GM12891 (cell line): ENCODE measurements at regions not wholly inside any gene's neighbourhood (a gene's known extent, or its start where the extent isn't known, plus 50 kb on each side); places are given as distances from the start of the nearest gene placed in this dataset.

Experiments used
- PAX5 ChIP-seq: IDR thresholded peaks from 2 replicates; pipeline ENCODE4 v1.6.1; 2011; ENCODE audit warnings: low read length, moderate library complexity, mild to moderate bottlenecking; ENCODE audit not compliant: insufficient read depth, severe bottlenecking
- POLR2A ChIP-seq: IDR thresholded peaks from 2 replicates; pipeline ENCODE4 v1.6.1; 2011; ENCODE audit warnings: low read depth, low read length, control low read depth
- POLR2AphosphoS5 ChIP-seq: IDR thresholded peaks from 2 replicates; pipeline ENCODE4 v1.6.1; 2011; ENCODE audit warnings: low read depth, low read length, control low read depth
- POU2F2 ChIP-seq: IDR thresholded peaks from 2 replicates; pipeline ENCODE4 v1.6.1; 2011; ENCODE audit warnings: low read depth, mild to moderate bottlenecking, control low read depth, low read length, moderate library complexity
- TAF1 ChIP-seq: IDR thresholded peaks from 2 replicates; pipeline ENCODE4 v1.6.1; 2011; ENCODE audit warnings: low read depth, low read length, control low read depth

DNA sequence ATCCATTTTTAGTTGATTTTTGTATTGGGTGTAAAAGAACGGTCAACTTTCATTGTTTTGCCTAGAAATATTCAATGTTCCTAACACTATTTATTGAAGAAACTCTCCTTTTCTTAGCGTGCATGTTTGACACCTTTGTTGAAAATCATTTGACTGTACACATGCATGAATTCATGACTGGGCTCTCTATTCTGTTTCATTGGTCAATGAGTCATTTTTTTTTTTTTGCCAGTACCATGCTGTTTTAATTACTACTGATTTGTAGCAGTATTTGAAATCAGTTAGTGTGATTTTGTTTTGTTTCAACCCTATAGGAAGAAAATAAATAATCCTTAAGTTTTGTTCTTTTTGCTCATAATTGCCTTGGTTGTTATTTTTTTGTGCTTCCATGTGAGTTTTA lies 828.7 kb downstream of the SUCLG1 start:
- TF ChIP-seq POLR2A (no peak), POLR2AphosphoS5 (no peak), POU2F2 (no peak), PAX5 (no peak), TAF1 (no peak)
